ENCODE measurements at regions not wholly inside any gene's neighbourhood (a gene's known extent, or its start where the extent isn't known, plus 50 kb on each side); places are given as distances from the start of the nearest gene placed in this dataset.
A peak's percentile ranks its signal among the peaks of the same experiment; 100 is the strongest.
"Not testable (repeated sequence)": the region's sequence is repeated elsewhere in the genome, so short reads cannot be mapped to it uniquely, and the experiment has no call there.

DNA sequence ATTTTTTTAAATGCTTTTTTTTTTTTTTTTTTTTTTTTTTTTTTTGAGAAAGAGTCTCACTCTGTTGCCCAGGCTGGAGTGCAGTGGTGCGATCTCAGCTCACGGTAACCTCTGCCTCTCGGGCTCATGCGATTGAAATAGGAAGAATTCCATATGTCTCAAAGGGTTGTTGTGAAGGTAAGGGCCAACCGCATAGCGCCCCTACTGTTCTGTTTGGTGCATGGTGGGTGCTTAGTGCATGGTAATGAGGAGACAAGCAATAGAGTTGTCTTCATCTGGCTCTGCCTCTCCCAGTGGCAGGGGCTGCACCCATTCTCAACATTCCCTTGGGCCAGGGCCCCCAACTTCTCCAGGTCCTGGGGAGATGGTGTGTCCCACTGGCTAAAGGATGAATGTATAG, 68.7 kb downstream of the RASL11A start:
- no peak for DNase-seq (ENCODE audit: low read depth)
- no peak overlapping the region for H3K4me3 ChIP-seq (ENCODE audit: control insufficient read depth, low read depth, low read length)
- TF ChIP-seq, protein P1, sequence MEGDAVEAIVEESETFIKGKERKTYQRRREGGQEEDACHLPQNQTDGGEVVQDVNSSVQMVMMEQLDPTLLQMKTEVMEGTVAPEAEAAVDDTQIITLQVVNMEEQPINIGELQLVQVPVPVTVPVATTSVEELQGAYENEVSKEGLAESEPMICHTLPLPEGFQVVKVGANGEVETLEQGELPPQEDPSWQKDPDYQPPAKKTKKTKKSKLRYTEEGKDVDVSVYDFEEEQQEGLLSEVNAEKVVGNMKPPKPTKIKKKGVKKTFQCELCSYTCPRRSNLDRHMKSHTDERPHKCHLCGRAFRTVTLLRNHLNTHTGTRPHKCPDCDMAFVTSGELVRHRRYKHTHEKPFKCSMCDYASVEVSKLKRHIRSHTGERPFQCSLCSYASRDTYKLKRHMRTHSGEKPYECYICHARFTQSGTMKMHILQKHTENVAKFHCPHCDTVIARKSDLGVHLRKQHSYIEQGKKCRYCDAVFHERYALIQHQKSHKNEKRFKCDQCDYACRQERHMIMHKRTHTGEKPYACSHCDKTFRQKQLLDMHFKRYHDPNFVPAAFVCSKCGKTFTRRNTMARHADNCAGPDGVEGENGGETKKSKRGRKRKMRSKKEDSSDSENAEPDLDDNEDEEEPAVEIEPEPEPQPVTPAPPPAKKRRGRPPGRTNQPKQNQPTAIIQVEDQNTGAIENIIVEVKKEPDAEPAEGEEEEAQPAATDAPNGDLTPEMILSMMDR (IDR thresholded peaks at IDR 0.05; ENCODE audit: control insufficient read depth, insufficient read depth, low read depth, low read length, missing control alignments) = peak; percentile 65

DNA sequence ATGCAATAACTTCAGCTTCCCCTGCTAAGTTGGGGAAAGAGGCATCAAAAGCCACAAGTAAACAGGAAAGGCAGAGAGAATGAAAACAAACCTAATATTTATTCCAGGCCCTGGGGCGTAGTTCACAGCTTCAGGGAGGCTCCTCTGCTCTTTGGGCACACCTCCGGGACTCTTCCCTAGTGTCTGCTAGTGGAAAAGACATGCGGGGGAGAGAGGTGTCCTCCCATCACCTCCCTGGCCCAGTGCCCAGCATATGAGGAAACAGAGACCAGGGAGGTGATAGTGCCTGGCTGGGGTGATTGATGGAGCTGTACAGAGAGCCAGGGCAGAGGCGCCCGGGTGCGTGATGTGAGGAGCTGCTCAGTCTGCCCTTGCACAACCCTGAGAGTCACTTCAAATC, 71.0 kb downstream of the RASL11A start:
- H3K4me3 ChIP-seq (ENCODE audit: control insufficient read depth, low read depth, low read length) = no peak overlapping the region
- no peak for DNase-seq (ENCODE audit: low read depth)
- TF ChIP-seq, protein P1 (IDR thresholded peaks at IDR 0.05; ENCODE audit: control insufficient read depth, insufficient read depth, low read depth, low read length, missing control alignments) = no peak

DNA sequence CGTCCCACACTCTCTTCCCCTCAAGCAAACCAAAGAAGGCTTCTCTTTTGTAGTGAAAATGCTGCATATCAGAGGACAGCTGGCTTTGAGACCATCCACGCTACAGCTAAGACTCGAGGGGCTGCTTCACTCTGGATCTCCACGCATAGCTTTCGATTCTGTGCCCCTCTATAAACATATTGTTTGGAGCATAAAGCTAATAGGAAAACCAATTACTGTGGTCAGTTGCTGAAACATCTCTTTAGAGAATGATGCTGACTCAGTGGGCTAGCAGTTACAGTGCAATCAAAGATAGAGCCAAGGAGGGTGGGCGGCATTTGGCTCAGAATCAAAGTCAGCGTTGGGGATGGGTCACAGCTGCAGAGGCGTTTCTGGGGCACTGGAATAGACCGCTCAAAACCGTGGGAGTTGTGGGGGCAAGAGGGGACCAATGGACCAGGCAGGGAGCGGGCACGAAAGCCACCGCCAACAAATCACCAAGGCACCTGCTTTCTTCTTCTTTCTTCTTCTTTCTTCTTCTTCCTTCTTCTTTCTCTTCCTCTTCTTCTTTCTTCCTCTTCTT, 76.7 kb downstream of the RASL11A start:
- TF ChIP-seq, protein P1 (IDR thresholded peaks at IDR 0.05; ENCODE audit: control insufficient read depth, insufficient read depth, low read depth, low read length, missing control alignments) = no peak
- DNase-seq (ENCODE audit: low read depth) = no peak
- no peak overlapping the region for H3K4me3 ChIP-seq (ENCODE audit: control insufficient read depth, low read depth, low read length)

DNA sequence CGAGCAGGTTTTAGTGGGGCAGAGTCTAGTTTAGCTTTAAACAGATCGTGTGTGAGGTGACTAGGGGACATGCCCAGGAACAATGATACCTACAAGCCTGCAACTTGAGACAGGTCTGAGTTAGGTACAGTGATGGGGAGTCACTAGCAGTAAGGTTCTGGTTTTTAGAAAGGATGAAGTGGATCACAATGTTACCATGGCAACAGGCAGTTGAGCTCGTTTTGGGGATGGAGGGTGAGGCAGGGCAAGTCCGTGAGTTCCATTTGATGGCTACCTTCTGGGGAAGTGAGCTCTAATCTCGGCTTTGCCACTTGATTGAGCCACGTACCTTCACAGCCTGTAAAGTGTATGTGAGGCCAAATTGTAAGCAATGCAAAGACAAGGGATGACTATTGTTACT, 76.0 kb upstream of the GTF3A start:
- no peak overlapping the region for H3K4me3 ChIP-seq (ENCODE audit: control insufficient read depth, low read depth, low read length)
- TF ChIP-seq, protein P1 (IDR thresholded peaks at IDR 0.05; ENCODE audit: control insufficient read depth, insufficient read depth, low read depth, low read length, missing control alignments) = no peak
- DNase-seq (ENCODE audit: low read depth) = no peak

DNA sequence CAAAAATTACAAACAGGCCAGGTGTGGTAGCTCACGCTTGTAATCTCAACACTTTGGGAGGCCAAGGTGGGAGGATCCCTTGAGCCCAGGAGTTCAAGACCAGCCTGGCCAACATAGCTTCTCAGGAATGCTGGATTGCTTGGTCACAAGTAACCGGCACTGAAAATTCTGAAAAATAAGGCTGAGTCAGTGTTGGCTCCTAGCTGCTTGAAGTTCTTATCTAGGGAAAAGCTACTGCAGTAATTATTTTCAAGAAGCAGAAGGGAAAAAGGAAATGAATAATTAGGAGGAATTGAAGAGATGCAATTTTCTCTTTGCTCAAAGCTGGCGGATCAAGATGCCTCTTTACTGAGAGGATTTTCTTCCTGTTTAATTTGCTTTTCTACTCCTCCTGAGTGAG, 75.0 kb upstream of the GTF3A start:
- DNase-seq (ENCODE audit: low read depth) = no peak
- H3K4me3 ChIP-seq (ENCODE audit: control insufficient read depth, low read depth, low read length) = no peak overlapping the region
- TF ChIP-seq, protein P1 (IDR thresholded peaks at IDR 0.05; ENCODE audit: control insufficient read depth, insufficient read depth, low read depth, low read length, missing control alignments) = no peak

DNA sequence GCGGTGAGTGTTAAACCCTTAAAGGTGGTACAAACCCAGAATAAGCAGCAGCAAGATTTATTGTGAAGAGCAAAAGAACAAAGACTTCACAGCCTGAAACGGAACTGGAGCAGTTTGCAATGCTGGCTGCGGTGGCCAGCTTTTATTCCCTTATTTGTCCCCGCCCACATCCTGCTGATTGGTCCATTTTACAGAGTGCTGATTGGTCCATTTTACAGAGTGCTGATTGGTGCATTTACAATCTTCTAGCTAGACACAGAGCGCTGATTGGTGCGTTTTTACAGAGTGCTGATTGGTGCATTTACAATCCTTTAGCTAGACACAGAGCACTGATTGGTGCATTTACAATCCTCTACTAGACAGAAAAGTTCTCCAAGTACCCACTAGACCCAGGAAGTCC, 73.6 kb upstream of the GTF3A start:
- not testable (repeated sequence) for DNase-seq (ENCODE audit: low read depth); H3K4me3 ChIP-seq (ENCODE audit: control insufficient read depth, low read depth, low read length)

DNA sequence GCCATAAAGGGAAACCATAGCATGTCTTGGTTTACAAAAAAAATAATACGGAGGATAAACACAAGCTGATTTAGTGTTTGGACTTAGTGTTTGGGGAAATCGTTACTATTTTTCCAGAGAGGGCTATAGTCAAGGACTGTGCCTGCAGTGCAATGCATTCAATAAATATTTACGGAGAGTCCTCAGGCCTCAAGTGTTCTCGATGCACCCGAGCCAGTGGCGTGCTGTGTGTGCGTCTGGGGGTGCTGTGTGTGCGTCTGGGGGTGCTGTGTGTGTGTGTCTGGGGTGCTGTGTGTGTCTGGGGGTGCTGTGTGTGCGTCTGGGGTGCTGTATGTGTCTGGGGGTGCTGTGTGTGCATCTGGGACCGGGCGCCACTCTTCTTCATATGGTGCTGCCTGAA, 71.7 kb upstream of the GTF3A start:
- TF ChIP-seq, protein P1 (IDR thresholded peaks at IDR 0.05; ENCODE audit: control insufficient read depth, insufficient read depth, low read depth, low read length, missing control alignments) = no peak
- H3K4me3 ChIP-seq (ENCODE audit: control insufficient read depth, low read depth, low read length) = no peak overlapping the region
- no peak for DNase-seq (ENCODE audit: low read depth)
